ENCODE measurements at regions not wholly inside any gene's neighbourhood (a gene's known extent, or its start where the extent isn't known, plus 50 kb on each side); places are given as distances from the start of the nearest gene placed in this dataset.

DNA sequence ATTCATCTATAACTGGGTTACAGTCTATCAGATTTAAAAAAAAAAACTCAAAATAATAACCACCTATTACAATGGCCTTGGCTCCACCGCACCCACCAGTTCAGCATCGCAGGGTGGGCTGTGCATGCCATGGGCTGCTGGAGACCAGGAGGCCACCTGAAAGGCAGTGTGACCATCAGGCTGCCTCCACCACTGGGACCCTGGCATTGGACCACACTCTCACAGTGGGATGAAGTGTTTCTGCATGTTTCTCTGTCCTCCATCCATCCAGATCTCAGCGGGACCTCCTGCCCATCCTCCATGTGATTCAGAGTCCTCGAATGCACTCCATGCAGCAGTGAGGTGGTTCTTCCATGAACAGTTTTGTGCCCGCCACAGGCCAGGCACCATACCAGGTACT lies 206.1 kb upstream of the CST7 start:
- no peak for TF ChIP-seq POLR2AphosphoS5 (IDR thresholded peaks at IDR 0.05)
- TF ChIP-seq CTCF (IDR thresholded peaks at IDR 0.05 in 8 of 11, conservative IDR thresholded peaks at IDR 0.05 in 3 of 11) = no peak
